ENCODE measurements at regions not wholly inside any gene's neighbourhood (a gene's known extent, or its start where the extent isn't known, plus 50 kb on each side); places are given as distances from the start of the nearest gene placed in this dataset.

GRCh38 chr6:10028222-10028621 lies 386.7 kb downstream of the TFAP2A start:
- H3K14ac ChIP-seq (ENCODE audit: insufficient read depth, low read length): no peak overlapping the region
- no peak overlapping the region for H3K4ac ChIP-seq (ENCODE audit: low read depth, low read length)
- H3K23me2 ChIP-seq (ENCODE audit: insufficient read length, low read depth, low read length, poor library complexity, severe bottlenecking): no peaks in the 10 kb centered on the region
- H3K9ac ChIP-seq (ENCODE audit: extremely low read depth, insufficient read length, low read length): no peak overlapping the region
- H3K18ac ChIP-seq (ENCODE audit: insufficient read length, low read depth, low read length): no peak overlapping the region
- TF ChIP-seq CTCF (conservative IDR thresholded peaks at IDR 0.05): no peak
- Mint-ChIP-seq H3K27ac (no peak overlapping the region; a peak in 1 of 7 replicates), H3K36me3 (ENCODE audit: insufficient read depth in 1 of 3, low read depth in 3 of 3) (no peaks in the 10 kb centered on the region), H3K4me3 (no peak overlapping the region), H3K27me3 (ENCODE audit: low read depth) (peaks cover 24% of the 10 kb centered on the region), H3K4me1 (peaks cover 3 to 6% of the 10 kb centered on the region in 2 experiments; a peak in 3 of 4 replicates), H3K9me3 (no peaks in the 10 kb centered on the region)
- H3T11ph ChIP-seq (ENCODE audit: low read length): no peak overlapping the region
- no peak overlapping the region for H3K4me2 ChIP-seq (ENCODE audit: insufficient read depth, insufficient read length, low read length)
- DNase-seq: no peak
- H4K5ac ChIP-seq (ENCODE audit: insufficient read length, low read depth, low read length): no peak overlapping the region
- H3K9me3 ChIP-seq (ENCODE audit: control insufficient read depth, low read depth, low read length): no peaks in the 10 kb centered on the region
- no peak overlapping the region for H2BK15ac ChIP-seq (ENCODE audit: low read depth, low read length)
- no CpG with 5 or more reads among the region's 4 CpGs for WGBS (ENCODE audit: extremely low coverage, insufficient read length, low lambda C conversion rate)
- H2BK5ac ChIP-seq (ENCODE audit: insufficient read length, low read length): no peak overlapping the region
- H3K79me2 ChIP-seq (ENCODE audit: insufficient read depth, low read length): no peaks in the 10 kb centered on the region
- no peak overlapping the region for H2AFZ ChIP-seq (ENCODE audit: low read length)
- no peak overlapping the region for H2AK5ac ChIP-seq (ENCODE audit: insufficient read length, low read length)
- H2BK12ac ChIP-seq (ENCODE audit: insufficient read length, low read depth, low read length): no peak overlapping the region
- H3K23ac ChIP-seq (ENCODE audit: insufficient read length, low read depth, low read length): no peak overlapping the region
- no peak overlapping the region for H2BK120ac ChIP-seq (ENCODE audit: low read depth, low read length, poor library complexity, severe bottlenecking)
- H3K4me1 ChIP-seq (ENCODE audit: insufficient read depth, low read length): no peaks in the 10 kb centered on the region
- H3K56ac ChIP-seq (ENCODE audit: insufficient read length, low read depth, low read length): no peak overlapping the region
- H2BK20ac ChIP-seq (ENCODE audit: low read depth, low read length, poor library complexity, severe bottlenecking): no peak overlapping the region
- no peak overlapping the region for H4K8ac ChIP-seq (replicated peaks; ENCODE audit: insufficient read length, low read depth, low read length)
- H3K27me3 ChIP-seq (ENCODE audit: insufficient read depth, low read length): no peaks in the 10 kb centered on the region
- no peak overlapping the region for H3K27ac ChIP-seq (ENCODE audit: insufficient read length, low read depth, low read length)
- no peaks in the 10 kb centered on the region for H3K79me1 ChIP-seq (ENCODE audit: insufficient read depth, low read depth, low read length, poor library complexity, severe bottlenecking)
- no peaks in the 10 kb centered on the region for H4K20me1 ChIP-seq (ENCODE audit: control insufficient read depth, insufficient read depth, insufficient read length)
- H4K91ac ChIP-seq (ENCODE audit: insufficient read length, low read depth, low read length): no peak overlapping the region

Measured in H9 (cell line).